Stimulated activated CD4-positive, alpha-beta T cell treated with anti-CD3 and anti-CD28 coated beads, TNF-alpha, amount 100 ng/mL, for 24 hours (primary cell): ENCODE measurements at regions not wholly inside any gene's neighbourhood (a gene's known extent, or its start where the extent isn't known, plus 50 kb on each side); places are given as distances from the start of the nearest gene placed in this dataset.
"Not testable (repeated sequence)": the region's sequence is repeated elsewhere in the genome, so short reads cannot be mapped to it uniquely, and the experiment has no call there.

ENCODE experiments used
- DNase-seq, 3 experiments: peaks; one replicate each; pipeline ENCODE4 v3.0.0-alpha.2; 2020; ENCODE audit warnings: low read depth in 3 of 3

- DNase-seq = no peak
Observed at GRCh38 chr18:51522338-51522737, 324.9 kb upstream of the MEX3C start.

DNA sequence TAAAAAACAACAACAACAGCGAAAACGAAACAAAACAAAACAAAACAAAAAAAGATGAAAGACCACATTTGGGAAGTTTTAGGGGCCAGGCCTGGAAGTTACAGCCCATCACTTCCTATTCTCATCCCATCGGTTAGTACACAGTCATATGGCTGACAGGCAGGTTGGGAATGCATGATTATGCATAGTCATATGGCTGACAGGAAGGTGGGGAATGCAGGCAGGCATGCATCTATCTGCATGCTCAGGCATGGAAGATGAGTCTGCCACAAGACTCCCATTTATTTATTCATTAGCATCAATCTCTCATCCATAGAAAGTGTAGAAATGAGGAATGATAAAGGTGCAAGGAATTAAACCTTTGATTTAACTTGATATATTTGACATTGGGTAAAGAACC, 325.3 kb upstream of the MEX3C start:
- DNase-seq = no peak

DNA sequence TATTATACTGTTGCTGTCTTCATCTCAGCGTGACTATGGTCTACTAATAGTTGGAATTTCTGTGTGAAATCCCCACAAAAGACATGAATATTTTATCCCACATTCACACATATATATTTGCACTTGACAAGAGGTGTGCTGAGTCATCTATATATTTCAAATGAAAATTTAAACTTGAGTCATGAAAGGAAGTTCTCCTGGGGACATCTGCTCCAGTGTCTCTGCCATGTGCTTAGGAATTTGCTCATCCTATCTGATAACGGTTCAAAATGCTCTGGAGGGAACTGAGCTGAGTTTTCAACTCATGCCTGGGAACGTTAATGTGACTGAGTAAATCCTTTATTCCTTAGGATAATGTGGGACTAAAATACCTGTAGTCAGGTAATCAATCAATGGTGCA, 326.2 kb upstream of the MEX3C start:
- no peak for DNase-seq

DNA sequence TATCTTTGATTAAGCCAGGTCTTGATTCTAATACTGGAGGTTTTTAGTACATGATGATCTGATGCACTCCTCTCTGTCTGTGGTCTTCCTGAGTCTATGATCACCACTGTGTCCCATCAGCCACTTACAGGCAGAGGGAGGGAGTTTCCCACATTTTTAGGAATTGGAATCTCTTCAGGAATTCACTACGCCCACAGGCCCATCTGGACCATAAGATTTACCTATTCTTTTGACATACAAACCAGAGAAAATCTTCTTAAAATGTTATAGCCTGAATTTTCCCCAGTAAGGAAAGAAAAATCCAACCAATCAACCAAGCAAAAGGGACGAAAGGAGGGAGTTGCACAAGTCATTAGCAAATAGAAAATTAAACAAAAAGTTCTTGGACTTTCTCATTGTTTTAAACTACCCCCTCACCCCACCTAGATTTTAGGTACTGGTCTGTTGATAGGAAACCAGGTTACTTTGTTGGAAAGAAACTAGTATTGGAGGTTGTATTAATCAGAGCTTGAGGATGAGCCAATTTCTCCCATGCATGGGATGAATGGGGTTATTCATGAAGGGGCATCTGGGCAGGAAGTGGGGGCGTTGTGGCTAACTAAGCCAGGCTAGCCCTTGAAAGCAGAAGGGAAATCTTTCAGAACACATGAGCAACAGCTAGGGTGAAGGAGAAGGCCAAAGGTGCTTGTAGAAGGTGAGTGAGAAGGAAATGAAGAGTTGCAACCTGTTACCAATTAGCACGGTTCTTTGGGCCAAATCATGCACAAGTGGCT, 328.2 kb upstream of the MEX3C start:
- no peak for DNase-seq

DNA sequence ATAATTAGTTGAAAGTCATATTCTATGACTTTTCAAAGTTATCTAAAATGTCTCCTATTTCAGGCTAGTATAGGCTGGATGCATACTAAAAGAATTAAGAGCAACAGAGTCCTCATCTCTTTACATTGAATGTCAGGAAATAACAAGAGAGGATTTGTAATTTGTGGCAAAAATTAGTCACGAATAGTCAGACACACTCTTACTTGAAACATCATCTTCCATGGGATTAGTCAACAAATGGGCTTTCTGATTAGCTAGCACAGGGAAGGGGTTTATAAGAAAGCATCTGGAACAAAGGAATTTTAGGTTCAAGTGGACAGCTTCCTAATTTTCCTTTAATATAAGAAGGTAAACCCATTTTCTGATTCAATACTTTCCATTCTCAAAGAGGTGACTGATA, 330.3 kb upstream of the MEX3C start:
- DNase-seq = no peak

DNA sequence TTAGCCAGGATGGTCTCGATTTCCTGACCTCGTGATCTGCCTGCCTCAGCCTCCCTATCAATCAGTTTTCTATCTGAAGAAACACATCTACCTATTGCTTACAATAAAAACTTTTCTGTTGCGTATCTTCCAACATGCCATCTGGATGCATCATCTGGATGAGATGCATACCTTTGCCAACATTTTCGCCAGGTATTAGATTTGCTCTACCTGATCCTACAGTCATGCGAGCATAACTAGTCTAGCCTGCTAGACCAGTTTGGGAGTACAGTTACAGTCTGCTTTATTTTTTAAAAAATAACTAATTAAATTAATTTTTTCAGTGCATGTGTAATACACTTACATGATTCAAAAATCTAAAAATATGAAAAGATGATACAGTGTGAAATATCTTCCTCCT, 334.0 kb upstream of the MEX3C start:
- DNase-seq = no peak

DNA sequence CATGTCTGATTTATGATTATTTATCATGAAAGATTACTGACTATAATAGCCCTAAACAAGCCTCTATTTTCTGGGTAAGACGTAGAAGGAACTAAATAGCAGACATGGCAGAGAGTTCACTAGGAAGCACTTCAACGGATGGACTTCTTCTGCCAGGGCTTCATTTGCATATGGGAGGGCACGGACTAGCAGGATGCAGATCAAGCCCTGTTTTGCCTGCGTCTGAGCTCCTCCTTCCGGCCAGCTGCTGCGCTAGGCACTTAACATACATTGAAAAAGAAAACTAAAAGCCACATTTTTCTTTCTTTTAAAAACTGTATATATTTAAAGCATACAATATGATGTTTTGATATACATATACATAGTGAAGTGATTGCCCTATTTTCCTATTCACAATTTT, 340.0 kb upstream of the MEX3C start:
- no peak for DNase-seq

DNA sequence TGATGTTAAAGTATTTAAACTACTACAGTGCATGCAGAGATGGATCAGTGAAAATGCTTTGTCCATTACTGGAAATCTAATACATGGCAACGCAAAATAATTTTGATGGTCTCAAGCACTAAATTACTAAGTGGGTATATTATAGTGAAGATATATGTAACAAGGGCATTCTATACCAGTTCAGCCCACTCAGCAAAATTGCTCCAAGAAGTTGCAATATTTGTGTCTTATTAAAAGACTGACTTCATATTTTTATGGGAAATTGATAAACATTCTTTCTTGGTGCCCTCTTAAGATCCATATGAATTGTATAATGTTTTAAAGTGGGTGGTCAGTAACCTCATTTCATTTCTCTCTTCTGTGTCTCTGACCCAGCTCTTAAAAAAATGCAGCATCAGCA, 343.1 kb upstream of the MEX3C start:
- no peak for DNase-seq

- no peak for DNase-seq
Observed at GRCh38 chr18:51541230-51541629, 343.7 kb upstream of the MEX3C start.

DNA sequence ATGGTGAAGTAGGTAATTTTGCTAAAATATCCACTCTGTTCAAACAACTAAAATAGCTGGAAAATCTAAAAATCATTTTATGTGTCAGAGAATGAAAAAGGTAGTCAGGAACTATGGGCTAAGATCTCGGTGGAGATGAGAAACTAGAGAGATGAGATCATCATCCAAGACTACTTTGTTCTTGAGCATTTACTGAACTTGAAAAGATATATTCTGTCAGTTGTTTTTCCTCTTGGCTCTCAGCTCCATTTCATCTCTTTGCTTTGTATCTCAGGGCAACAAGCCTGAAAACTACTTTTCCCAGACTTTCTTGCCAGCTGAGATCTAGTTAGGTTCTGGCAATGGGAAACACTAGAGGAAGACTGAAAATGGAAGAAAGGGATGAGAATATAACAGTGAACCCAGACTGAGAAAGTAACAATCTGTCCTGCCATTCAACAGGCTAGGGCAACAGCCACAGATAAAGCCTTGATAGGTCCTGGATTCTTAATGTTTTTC, 346.2 kb upstream of the MEX3C start:
- DNase-seq = no peak

GRCh38 chr18:51545446-51545845, 348.0 kb upstream of the MEX3C start:
- DNase-seq = no peak

DNA sequence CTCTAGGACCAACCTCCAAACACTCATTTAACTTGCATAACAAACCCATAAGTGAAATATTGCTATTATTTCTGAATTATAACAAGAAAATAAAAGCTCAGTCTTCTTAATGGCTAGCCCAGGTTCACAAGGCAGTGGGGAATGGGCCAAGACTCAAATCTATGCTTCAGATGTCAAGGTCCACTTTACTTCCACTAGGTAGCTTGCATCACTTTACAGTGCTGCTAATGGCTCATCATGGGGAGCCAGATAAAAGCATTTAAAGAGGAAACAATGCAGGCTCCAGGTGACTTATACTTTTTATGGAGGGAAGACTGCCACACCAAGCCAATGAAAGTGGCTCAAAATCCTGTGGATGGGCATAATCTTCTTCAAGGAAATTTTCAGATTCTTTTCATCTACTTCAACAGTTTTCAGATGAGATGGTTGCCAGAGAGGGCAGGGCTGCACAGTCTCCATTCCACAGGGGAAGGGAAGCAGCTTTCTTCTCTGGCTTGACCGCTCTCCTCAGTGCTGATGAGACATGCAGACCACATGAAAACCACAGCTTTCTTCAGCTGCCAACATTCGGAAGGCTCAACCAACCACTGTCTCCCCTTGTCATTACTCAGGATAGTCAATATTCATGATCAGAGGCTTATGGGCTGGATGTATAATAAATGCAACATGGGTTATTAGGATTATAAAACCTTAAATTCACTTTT, 361.9 kb upstream of the MEX3C start:
- no peak for DNase-seq

- DNase-seq = no peak
Observed at GRCh38 chr18:51559902-51560287, 362.4 kb upstream of the MEX3C start.

- no peak for DNase-seq
Observed at GRCh38 chr18:51561821-51562220, 364.3 kb upstream of the MEX3C start.

DNA sequence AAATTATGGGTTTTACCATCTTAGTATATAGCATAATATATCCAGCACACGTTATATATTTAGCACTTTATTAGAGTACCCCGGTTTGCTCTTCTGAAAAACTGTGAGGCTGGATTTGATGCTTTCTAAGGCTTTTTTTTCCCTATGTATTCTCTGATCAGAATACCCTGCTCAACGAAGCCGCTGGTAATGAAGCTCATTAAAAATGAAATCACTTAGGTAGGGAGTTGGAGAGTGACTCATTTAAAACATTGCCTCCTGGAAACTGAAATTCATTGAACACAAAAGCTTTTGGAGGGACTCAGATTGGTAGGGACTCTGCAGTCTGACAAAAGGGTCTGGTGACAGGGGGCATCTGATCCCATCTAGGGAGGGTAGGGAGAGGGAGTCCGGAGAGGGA, 365.4 kb upstream of the MEX3C start:
- DNase-seq = no peak

GRCh38 chr18:51563396-51563795, 365.9 kb upstream of the MEX3C start:
- no peak for DNase-seq

DNA sequence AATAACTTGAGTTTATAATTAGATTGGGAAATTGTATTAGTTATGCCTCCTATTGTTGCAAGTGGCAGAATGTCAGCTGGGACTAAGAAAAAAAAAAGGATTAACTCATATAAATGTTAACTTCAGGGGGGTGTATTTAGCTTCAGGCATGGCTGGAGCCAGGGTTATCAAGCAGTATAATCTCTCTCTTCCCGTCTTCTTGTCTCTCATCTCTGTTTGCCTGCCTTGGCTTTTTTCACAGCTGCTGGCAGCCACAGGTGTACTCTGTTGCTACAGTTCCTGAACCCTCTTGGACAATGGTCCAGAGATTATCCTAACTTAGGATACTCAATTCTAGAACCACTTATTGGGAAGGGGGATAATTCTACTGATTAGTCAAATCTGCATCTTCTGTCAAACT, 370.7 kb upstream of the MEX3C start:
- DNase-seq = no peak

GRCh38 chr18:51569153-51569552, 371.7 kb upstream of the MEX3C start:
- no peak for DNase-seq

DNA sequence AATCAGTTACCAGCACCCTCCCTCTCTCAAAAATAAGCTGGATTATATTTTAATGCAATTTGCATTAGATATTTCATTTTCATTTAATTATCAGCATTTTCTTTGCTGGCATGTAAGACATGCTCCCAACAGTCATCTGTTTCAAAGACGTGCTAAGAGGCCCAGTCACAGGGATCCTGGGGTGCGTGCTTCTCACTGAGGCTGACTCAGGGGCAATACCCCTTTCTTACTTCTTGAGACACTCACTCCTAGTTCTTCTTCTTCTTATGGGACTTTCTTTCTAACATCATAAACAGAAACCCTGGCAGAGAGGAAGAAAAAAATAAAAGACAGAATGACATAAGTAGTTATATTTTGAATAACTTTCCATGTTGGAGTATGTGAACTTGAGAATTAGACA, 372.1 kb upstream of the MEX3C start:
- DNase-seq = no peak

DNA sequence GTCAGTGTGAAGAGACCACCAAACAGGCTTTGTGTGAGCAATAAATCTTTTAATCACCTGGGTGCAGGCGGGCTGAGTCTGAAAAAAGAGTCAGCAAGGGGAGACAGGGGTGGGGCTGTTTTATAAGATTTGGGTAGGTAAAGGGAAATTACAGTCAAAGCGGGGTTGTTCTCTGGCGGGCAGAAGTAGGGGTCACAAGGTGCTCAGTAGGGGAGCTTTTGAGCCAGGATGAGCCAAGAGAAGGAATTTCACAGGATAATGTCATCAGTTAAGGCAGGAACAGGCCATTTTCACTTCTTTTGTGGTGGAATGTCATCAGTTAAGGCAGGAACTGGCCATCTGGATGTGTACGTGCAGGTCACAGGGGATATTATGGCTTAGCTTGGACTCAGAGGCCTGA, 372.6 kb upstream of the MEX3C start:
- DNase-seq = not testable (repeated sequence)

DNA sequence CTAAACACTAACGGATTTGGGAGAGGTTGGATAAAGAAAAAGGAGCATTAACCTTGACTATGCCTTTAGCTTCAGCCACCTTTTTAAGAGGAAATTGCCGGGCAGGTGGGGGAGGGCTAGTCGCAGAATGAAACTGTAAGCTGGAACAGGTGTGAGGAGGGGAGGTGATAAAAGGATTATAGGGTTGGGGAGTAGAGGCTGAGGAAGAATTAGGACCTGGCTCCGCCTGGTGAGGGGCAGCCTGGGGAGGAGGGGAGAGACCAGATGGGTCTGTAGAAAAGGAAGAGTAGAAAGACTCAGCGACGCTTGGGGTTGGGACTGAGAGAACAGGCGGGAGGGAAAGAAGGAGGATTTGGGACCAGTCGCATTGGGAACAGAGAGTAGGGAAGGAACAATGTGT, 376.4 kb upstream of the MEX3C start:
- not testable (repeated sequence) for DNase-seq

GRCh38 chr18:51575171-51575570, 377.7 kb upstream of the MEX3C start:
- no peak for DNase-seq

- no peak for DNase-seq
Observed at GRCh38 chr18:51578406-51578980, 381.0 kb upstream of the MEX3C start.
